ENCODE measurements at regions not wholly inside any gene's neighbourhood (a gene's known extent, or its start where the extent isn't known, plus 50 kb on each side); places are given as distances from the start of the nearest gene placed in this dataset.

- no peaks in the 10 kb centered on the region for H3K4me1 ChIP-seq
- TF ChIP-seq POLR2AphosphoS5 (IDR thresholded peaks at IDR 0.05) (no peak), CTCF (IDR thresholded peaks at IDR 0.05) (no peak), EP300 (IDR thresholded peaks at IDR 0.05) (no peak), POLR2A (IDR thresholded peaks at IDR 0.05) (no peak)
- H3K4me3 ChIP-seq: no peak overlapping the region
- no peaks in the 10 kb centered on the region for H3K27me3 ChIP-seq
- 50 to 92% methylated on average over 3 to 4 of the region's 9 CpGs for WGBS, 2 donors (ENCODE audit: low coverage in 1 of 2)
- ATAC-seq: no peak
- no peak overlapping the region for H3K27ac ChIP-seq
- H3K36me3 ChIP-seq: no peaks in the 10 kb centered on the region
- no peaks in the 10 kb centered on the region for H3K9me3 ChIP-seq
These were observed 182.5 kb downstream of the MED10 start for GRCh38 chr5:6195711-6196358.

GRCh38 chr5:6194906-6195612 is 183.3 kb downstream of the MED10 start:
- TF ChIP-seq CTCF (IDR thresholded peaks at IDR 0.05) (no peak), POLR2AphosphoS5 (IDR thresholded peaks at IDR 0.05) (no peak), POLR2A (IDR thresholded peaks at IDR 0.05) (no peak), EP300 (IDR thresholded peaks at IDR 0.05) (no peak)
- Histone ChIP-seq H3K27me3 (no peaks in the 10 kb centered on the region), H3K4me1 (no peaks in the 10 kb centered on the region), H3K4me3 (no peak overlapping the region), H3K36me3 (no peaks in the 10 kb centered on the region), H3K9me3 (no peaks in the 10 kb centered on the region), H3K27ac (no peak overlapping the region)
- 54 to 58% methylated on average over 4 of the region's 5 CpGs for WGBS, 2 donors (ENCODE audit: low coverage in 1 of 2)
- ATAC-seq: no peak

DNA sequence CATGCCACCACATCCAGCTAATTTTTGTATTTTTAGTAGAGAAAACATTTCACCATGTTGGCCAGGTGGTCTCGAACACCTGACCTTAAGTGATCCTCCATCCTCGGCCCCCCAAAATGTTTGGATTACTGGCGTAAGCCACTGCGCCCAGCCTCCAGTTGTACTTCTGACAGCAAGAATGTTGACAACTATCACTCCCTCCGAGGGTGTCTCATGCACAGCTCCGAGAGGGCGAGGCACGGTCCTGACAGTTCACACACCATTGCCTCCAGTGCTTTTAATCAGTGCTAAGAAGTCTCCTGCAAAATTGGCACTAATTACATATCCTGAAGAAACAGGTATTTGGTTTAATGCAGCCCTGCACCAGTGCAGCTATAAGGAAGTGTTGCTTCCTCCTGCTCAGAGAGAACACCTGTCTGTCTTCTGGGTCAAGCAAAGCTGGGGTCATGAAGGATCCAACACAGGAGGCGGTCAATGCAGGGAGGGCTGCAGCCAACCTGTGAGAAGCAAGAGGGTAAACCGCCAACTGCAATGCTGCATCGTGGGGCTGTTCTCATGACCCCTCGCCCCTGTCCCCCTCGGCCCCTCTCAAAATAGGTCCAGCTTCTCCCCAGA is 184.0 kb downstream of the MED10 start:
- no peak overlapping the region for H3K4me3 ChIP-seq
- H3K36me3 ChIP-seq: no peaks in the 10 kb centered on the region
- WGBS, 2 donors (ENCODE audit: low coverage in 1 of 2): 90 to 92% methylated on average over 5 to 6 of the region's 13 CpGs
- no peaks in the 10 kb centered on the region for H3K27me3 ChIP-seq
- no peak overlapping the region for H3K27ac ChIP-seq
- TF ChIP-seq POLR2AphosphoS5 (IDR thresholded peaks at IDR 0.05) (no peak), CTCF (IDR thresholded peaks at IDR 0.05) (no peak), EP300 (IDR thresholded peaks at IDR 0.05) (no peak), POLR2A (IDR thresholded peaks at IDR 0.05) (no peak)
- H3K9me3 ChIP-seq: no peaks in the 10 kb centered on the region
- no peaks in the 10 kb centered on the region for H3K4me1 ChIP-seq
- ATAC-seq: no peak

- no peaks in the 10 kb centered on the region for H3K27me3 ChIP-seq
- no peak overlapping the region for H3K4me3 ChIP-seq
- 78 to 79% methylated on average over 5 to 8 of the region's 8 CpGs for WGBS, 2 donors (ENCODE audit: low coverage in 1 of 2)
- H3K36me3 ChIP-seq: no peaks in the 10 kb centered on the region
- H3K27ac ChIP-seq: no peak overlapping the region
- no peaks in the 10 kb centered on the region for H3K4me1 ChIP-seq
- H3K9me3 ChIP-seq: no peaks in the 10 kb centered on the region
- no peak for ATAC-seq
- no peak for TF ChIP-seq POLR2AphosphoS5 (IDR thresholded peaks at IDR 0.05)
- TF ChIP-seq CTCF (IDR thresholded peaks at IDR 0.05): no peak
- TF ChIP-seq EP300 (IDR thresholded peaks at IDR 0.05): no peak
- TF ChIP-seq POLR2A (IDR thresholded peaks at IDR 0.05): no peak
These were observed 185.0 kb downstream of the MED10 start for GRCh38 chr5:6193310-6193709.

All from gastroesophageal sphincter (tissue), 4 donors.